PC-3 (cell line): ENCODE measurements at regions not wholly inside any gene's neighbourhood (a gene's known extent, or its start where the extent isn't known, plus 50 kb on each side); places are given as distances from the start of the nearest gene placed in this dataset.

ENCODE experiments used
- CTCF ChIP-seq: fragments of 300-600 bp; sonication (generic); conservative IDR thresholded peaks from 2 replicates; pipeline ENCODE4 v1.5.1; 2017; ENCODE audit warnings: antibody characterized with exemption, low read depth, mild to moderate bottlenecking, low read length
- EZH2 ChIP-seq: fragments of 300-600 bp; sonication (generic); IDR thresholded peaks from one replicate; pipeline ENCODE4 v1.6.1; 2017; ENCODE audit warnings: antibody characterized with exemption, mild to moderate bottlenecking, low read length; ENCODE audit not compliant: unreplicated experiment

GRCh38 chr16:52076332-52076731 is 470.6 kb downstream of the TOX3 start:
- TF ChIP-seq EZH2: no peak
- TF ChIP-seq CTCF: no peak
